ENCODE measurements at regions not wholly inside any gene's neighbourhood (a gene's known extent, or its start where the extent isn't known, plus 50 kb on each side); places are given as distances from the start of the nearest gene placed in this dataset.
"Not testable (repeated sequence)": the region's sequence is repeated elsewhere in the genome, so short reads cannot be mapped to it uniquely, and the experiment has no call there.

DNA sequence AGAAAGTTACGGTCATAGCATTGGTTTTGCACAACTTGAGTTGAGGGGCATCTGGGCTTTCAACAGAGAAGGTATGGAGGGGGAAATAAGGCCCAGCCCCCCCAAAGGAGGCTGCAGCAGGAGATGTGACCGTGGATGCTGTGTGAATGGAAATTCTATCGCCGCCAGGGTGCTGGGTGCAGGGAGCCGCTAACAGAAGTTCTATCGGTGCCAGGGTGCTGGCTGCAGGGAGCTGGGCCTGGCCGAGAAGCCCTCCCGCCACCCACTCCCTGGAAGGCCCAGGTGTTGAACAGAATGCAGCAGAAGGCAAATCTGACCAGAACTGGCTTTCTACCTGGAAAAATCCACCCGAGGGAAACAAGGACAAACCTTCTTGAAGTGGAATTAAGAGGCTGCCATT lies 115.0 kb downstream of the SHANK2 start:
- Mint-ChIP-seq H3K27ac (no peak overlapping the region), H3K9me3 (no peaks in the 10 kb centered on the region), H3K27me3 (no peaks in the 10 kb centered on the region), H3K36me3 (ENCODE audit: low read depth) (no peaks in the 10 kb centered on the region), H3K4me3 (no peak overlapping the region), H3K4me1 (no peaks in the 10 kb centered on the region)
- no peak for DNase-seq
- intact Hi-C loops (cut with micrococcal nuclease) = no loop called here

DNA sequence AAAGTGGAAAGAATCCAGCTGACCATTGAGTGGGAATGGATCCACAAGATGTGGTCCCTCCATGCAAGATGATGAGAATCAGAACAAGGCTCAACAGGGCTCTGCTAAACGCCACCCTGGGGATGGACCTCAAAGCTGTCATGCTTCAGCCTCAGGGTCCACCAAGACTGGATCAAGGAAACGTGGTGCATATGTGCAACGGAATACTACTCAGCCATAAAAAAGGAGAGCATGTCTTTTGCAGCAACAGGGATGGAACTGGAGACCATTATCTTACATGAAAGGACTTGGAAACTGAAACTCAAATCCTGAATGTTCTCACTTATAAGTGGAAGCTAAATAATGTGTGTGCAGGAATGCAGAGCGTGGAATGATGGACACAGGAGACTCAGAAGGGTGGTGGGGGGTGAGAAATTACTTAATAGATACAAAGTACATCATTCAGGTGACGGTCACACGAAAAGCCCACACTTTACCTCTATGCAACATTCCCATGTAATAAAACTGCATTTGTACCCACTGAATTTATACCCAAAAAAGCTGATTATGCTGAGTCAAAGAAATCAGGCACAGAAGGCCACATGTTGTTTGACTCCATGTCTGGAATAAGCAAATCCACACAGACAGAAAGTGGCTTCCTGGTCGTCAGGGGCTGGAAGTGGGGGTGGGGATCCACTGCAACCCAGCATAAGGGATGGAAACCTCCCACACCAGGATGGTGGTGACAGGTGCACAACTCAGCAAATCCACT lies 116.1 kb downstream of the SHANK2 start:
- no peak overlapping the region for H3K4me3 Mint-ChIP-seq

DNA sequence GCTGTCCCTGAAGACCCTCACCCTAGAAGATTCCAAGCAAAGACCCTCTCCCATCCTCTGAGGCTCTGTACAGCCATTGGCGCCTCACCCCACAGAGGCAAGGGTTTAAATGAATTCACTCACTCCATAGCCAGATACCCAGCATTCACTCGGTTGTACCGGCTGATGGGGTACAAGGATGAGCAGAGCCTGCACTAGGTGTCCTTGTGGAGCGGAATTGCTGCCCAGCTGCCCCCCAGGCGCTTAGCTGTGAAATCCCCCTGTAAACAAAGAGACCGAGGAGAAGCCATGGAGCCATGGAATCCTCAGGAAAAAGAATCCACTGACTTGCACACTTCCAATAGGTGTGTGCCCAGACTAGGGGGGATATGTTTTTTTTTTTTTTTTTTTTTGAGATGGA lies 117.3 kb downstream of the SHANK2 start:
- H3K27ac Mint-ChIP-seq = no peak overlapping the region
- no peaks in the 10 kb centered on the region for H3K27me3 Mint-ChIP-seq
- H3K4me1 Mint-ChIP-seq = no peaks in the 10 kb centered on the region
- no peaks in the 10 kb centered on the region for H3K9me3 Mint-ChIP-seq
- DNase-seq = no peak
- intact Hi-C loops (cut with micrococcal nuclease) = no loop called here
- H3K36me3 Mint-ChIP-seq (ENCODE audit: low read depth) = no peaks in the 10 kb centered on the region
- no peak overlapping the region for H3K4me3 Mint-ChIP-seq

More for the DNA sequence above, 116.1 kb downstream of the SHANK2 start:
- H3K4me1 Mint-ChIP-seq = no peaks in the 10 kb centered on the region
- intact Hi-C loops (cut with micrococcal nuclease) = no loop called here
- no peak overlapping the region for H3K27ac Mint-ChIP-seq
- no peaks in the 10 kb centered on the region for H3K27me3 Mint-ChIP-seq
- H3K9me3 Mint-ChIP-seq = no peaks in the 10 kb centered on the region
- H3K36me3 Mint-ChIP-seq (ENCODE audit: low read depth) = no peaks in the 10 kb centered on the region
- no peak for DNase-seq

DNA sequence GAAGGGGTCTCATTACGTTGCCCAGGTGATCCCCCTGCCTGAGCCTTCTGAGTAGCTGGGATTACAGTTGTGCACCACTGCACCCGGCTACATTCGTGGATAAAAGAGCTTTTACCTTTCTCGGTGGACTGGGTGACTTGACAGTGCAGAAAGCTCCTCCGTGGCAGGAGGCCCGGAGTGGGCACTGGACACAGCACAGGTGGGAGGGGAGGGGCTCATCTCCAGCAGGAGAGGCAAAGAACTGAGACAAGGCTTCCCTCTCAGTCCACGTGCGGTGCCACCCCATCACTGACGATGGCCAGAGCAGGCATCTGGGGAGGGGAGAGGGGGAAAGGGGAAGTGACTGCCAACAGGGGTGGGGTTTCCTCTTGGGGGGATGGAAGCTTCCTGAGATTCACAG lies 118.4 kb downstream of the SHANK2 start:
- H3K27me3 Mint-ChIP-seq = no peaks in the 10 kb centered on the region
- intact Hi-C loops (cut with micrococcal nuclease) = no loop called here

DNA sequence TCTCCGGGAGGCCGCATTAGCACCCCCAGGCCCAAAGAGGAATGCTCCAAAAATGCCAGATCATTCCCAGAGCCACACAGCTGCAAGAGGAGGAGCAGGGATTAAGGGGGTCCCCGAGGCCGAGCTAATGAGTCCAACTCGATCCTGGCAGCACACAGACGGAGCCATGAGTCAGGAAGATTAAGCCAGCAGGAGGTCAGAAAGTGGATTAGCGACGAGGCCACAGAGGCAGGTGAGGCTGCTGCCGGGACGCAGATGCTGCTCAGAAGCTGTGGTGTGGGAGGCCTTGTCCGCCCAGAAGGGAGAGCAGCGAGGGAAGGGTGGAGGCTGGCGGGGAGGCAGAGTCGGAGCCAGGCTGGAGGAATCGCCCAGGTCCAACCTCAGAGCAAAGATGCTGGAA lies 120.5 kb downstream of the SHANK2 start:
- DNase-seq = no peak
- Mint-ChIP-seq H3K9me3 (no peaks in the 10 kb centered on the region), H3K36me3 (ENCODE audit: low read depth) (no peaks in the 10 kb centered on the region), H3K27me3 (no peaks in the 10 kb centered on the region), H3K27ac (no peak overlapping the region), H3K4me1 (no peaks in the 10 kb centered on the region), H3K4me3 (no peak overlapping the region)
- intact Hi-C loops (cut with micrococcal nuclease) = no loop called here

More for the DNA sequence above, 118.4 kb downstream of the SHANK2 start:
- H3K27ac Mint-ChIP-seq = no peak overlapping the region
- DNase-seq = no peak
- H3K4me3 Mint-ChIP-seq = no peak overlapping the region
- H3K36me3 Mint-ChIP-seq (ENCODE audit: low read depth) = no peaks in the 10 kb centered on the region
- H3K9me3 Mint-ChIP-seq = no peaks in the 10 kb centered on the region
- no peaks in the 10 kb centered on the region for H3K4me1 Mint-ChIP-seq

DNA sequence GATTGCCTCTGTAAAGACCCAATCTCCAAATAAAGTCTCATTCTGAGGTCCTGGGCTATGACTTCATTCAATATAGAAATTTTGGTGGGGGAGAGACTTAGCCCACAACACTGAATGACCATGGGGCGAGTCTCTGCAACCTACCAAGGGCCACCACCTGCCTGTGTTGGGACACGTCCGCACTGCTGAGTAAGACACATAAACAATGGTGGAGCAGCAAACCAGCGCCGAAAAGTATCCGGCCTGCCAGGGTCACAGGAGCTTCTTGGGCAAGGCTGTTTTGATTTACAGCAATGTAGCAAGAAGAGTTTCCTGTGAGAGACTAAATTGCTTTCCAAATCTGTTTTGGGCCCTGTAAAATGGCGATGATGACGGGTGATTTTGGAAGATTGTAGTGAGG lies 122.3 kb downstream of the SHANK2 start:
- Mint-ChIP-seq H3K4me1 (no peaks in the 10 kb centered on the region), H3K4me3 (no peak overlapping the region), H3K36me3 (ENCODE audit: low read depth) (no peaks in the 10 kb centered on the region), H3K27ac (no peak overlapping the region), H3K27me3 (no peaks in the 10 kb centered on the region), H3K9me3 (no peaks in the 10 kb centered on the region)
- DNase-seq = no peak
- intact Hi-C loops (cut with micrococcal nuclease) = no loop called here

DNA sequence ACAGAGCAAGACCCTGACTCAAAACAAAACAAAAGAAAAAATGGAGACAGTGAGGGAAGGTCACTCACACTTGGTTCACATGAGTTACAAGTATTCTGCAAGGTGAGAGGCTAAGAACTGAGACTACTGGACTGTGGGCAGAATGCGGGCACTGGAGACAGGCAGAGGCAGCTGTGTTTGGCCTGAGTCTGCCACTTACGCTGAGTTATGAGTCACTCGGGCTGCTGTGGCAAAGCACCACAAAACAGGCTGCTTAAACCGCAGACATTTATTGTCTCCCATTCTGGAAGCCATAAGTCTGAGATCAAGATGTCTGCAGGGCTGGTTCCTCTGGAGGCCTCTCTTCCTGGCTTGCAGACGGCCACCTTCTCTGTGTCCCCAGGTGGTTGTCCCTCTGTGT lies 122.8 kb downstream of the SHANK2 start:
- no peaks in the 10 kb centered on the region for H3K27me3 Mint-ChIP-seq
- H3K36me3 Mint-ChIP-seq (ENCODE audit: low read depth) = no peaks in the 10 kb centered on the region
- no peak for DNase-seq
- no peaks in the 10 kb centered on the region for H3K9me3 Mint-ChIP-seq
- no peak overlapping the region for H3K4me3 Mint-ChIP-seq
- no peak overlapping the region for H3K27ac Mint-ChIP-seq
- intact Hi-C loops (cut with micrococcal nuclease) = no loop called here
- no peaks in the 10 kb centered on the region for H3K4me1 Mint-ChIP-seq

DNA sequence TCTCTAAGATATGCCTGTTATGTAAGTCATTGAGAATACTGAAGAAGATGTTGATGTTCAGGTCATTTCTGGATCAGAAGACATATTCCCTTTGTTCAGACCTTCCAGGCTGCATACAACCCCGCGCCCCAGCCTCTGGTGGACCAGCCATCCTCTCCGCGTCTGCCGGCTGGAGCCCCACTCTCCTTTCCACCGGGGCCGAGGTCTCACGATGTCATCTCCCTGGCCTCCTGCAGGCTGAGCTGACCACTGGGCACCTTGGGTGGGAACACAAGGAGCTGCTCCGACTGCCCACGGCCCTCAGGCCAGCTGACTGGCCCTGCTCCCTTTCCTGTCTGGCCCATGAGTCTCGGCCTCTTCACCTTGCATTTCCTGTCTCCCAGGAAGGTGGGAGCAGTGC lies 124.6 kb downstream of the SHANK2 start:
- H3K4me1 Mint-ChIP-seq = no peaks in the 10 kb centered on the region
- intact Hi-C loops (cut with micrococcal nuclease) = no loop called here
- no peaks in the 10 kb centered on the region for H3K27me3 Mint-ChIP-seq
- no peak overlapping the region for H3K27ac Mint-ChIP-seq
- H3K9me3 Mint-ChIP-seq = peaks cover 10% of the 10 kb centered on the region
- H3K4me3 Mint-ChIP-seq = no peak overlapping the region
- no peaks in the 10 kb centered on the region for H3K36me3 Mint-ChIP-seq (ENCODE audit: low read depth)
- DNase-seq = no peak

DNA sequence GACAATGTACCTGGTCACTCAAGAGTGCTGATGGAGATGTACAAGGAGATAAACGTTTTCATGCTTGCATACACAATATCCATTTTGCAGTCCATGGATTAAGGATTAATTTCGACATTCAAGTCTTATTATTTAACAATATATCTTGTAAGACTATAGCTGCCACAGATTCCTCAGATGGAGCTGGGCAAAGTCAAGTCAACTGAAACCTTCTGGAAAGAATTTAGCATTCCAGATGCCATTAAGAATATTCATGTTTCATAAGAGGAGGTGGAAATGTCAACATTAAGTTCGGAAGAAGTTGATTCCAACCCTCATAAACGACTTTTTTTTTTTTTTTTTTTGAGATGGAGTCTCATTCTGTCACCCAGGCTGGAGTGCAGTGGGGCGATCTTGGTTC lies 126.0 kb downstream of the SHANK2 start:
- H3K9me3 Mint-ChIP-seq; H3K27ac Mint-ChIP-seq; H3K27me3 Mint-ChIP-seq; intact Hi-C loops (cut with micrococcal nuclease); H3K36me3 Mint-ChIP-seq (ENCODE audit: low read depth); H3K4me1 Mint-ChIP-seq; H3K4me3 Mint-ChIP-seq; DNase-seq: not testable (repeated sequence)

DNA sequence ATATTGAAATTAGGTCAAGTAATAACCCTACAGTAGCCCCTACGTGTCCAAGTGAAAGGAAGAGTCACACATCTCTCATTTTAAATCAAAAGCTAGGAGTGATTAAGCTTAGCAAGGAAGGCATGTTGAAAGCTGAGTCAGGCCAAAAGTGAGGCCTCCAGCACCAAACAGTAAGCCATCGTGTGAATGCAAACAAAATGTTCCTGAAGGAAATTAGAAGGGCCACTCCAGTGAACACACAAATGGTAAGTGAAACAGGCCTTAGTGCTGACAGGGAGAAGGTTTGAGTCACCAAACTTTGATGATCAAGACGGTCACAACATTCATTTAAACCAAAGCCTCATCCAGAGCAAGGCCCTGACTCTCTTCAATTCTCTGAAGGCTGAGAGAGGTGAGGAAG lies 127.2 kb downstream of the SHANK2 start:
- intact Hi-C loops (cut with micrococcal nuclease) = no loop called here
- DNase-seq = no peak
- H3K36me3 Mint-ChIP-seq (ENCODE audit: low read depth) = no peaks in the 10 kb centered on the region
- no peak overlapping the region for H3K27ac Mint-ChIP-seq
- H3K9me3 Mint-ChIP-seq = peaks cover 10% of the 10 kb centered on the region
- H3K27me3 Mint-ChIP-seq = no peaks in the 10 kb centered on the region
- no peaks in the 10 kb centered on the region for H3K4me1 Mint-ChIP-seq
- no peak overlapping the region for H3K4me3 Mint-ChIP-seq

DNA sequence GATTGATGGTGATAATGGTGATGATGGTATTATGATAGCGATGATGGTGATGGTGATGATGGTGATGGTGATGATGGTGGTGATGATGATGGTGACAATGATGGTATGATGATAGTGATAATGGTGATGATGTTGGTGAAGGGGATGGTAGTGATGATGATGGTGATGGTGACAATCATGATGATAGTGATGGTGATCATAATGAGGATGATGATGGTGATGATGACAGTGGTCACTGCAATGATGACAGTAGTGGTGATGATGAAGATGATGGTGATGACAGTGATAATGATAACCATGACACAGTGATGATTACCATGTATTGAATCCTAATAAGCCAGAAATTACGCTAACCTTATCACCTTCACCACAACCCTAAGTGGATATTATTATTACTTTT lies 128.2 kb downstream of the SHANK2 start:
- no peaks in the 10 kb centered on the region for H3K4me1 Mint-ChIP-seq
- H3K27ac Mint-ChIP-seq = no peak overlapping the region
- DNase-seq = no peak
- intact Hi-C loops (cut with micrococcal nuclease) = no loop called here
- no peaks in the 10 kb centered on the region for H3K36me3 Mint-ChIP-seq (ENCODE audit: low read depth)
- no peak overlapping the region for H3K4me3 Mint-ChIP-seq
- no peaks in the 10 kb centered on the region for H3K27me3 Mint-ChIP-seq
- H3K9me3 Mint-ChIP-seq = peaks cover 10% of the 10 kb centered on the region

DNA sequence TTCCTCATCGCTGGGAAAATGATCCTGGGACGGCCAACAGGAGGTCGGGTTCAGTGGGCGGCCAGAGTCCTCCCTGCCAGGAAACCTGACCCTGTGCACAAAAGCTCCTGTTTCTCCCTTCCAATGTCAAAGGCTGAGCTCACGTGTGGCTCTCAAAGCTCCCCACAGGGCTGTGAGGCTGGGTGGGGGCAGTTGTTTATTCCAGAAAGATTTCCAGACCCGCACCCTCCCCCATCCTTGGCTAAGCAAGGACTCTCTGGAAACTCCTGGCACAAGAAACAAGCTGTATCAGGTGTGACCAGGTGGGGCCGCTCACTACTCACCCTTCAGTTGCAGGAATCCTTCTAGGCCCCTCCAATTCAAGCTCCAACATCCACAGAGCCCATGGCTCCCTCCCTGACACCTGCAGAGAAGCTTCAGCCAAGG lies 131.9 kb downstream of the SHANK2 start:
- no peak overlapping the region for H3K27ac Mint-ChIP-seq
- DNase-seq = no peak
- intact Hi-C loops (cut with micrococcal nuclease) = no loop called here
- no peaks in the 10 kb centered on the region for H3K27me3 Mint-ChIP-seq
- H3K36me3 Mint-ChIP-seq (ENCODE audit: low read depth) = no peaks in the 10 kb centered on the region
- H3K9me3 Mint-ChIP-seq = peaks cover 10% of the 10 kb centered on the region
- H3K4me3 Mint-ChIP-seq = no peak overlapping the region
- no peaks in the 10 kb centered on the region for H3K4me1 Mint-ChIP-seq

DNA sequence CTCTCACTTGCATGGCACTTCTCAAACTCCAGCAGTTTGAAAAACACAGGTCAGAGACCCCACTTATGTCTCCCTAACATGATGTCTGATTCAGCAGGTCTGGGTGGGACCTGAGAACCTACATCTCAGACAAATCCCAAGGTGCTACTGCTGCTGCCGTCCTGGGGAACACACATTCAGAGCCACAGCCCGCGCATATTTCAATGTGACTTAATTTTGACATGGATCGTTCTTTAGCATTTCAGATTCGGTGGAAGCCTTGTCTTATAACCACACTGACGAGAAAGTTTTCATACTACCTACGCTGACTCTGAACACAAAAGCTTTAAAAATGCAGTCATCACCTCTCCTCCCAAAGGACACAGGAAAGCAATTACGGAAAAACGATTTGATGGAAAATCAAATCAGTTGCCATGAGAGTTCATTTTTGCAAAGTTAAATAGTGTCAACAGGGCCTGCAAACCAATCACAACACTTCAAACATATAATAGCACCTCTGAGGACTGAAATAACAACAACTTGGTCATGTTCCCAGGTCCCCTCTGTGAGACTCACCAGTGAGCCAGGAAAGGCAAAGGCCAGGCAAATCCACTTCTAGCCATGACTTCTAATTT lies 132.6 kb downstream of the SHANK2 start:
- no peaks in the 10 kb centered on the region for H3K4me1 Mint-ChIP-seq
- H3K27ac Mint-ChIP-seq = no peak overlapping the region
- peaks cover 10% of the 10 kb centered on the region for H3K9me3 Mint-ChIP-seq
- DNase-seq = no peak
- no peaks in the 10 kb centered on the region for H3K27me3 Mint-ChIP-seq
- intact Hi-C loops (cut with micrococcal nuclease) = no loop called here
- H3K4me3 Mint-ChIP-seq = no peak overlapping the region
- H3K36me3 Mint-ChIP-seq (ENCODE audit: low read depth) = no peaks in the 10 kb centered on the region

DNA sequence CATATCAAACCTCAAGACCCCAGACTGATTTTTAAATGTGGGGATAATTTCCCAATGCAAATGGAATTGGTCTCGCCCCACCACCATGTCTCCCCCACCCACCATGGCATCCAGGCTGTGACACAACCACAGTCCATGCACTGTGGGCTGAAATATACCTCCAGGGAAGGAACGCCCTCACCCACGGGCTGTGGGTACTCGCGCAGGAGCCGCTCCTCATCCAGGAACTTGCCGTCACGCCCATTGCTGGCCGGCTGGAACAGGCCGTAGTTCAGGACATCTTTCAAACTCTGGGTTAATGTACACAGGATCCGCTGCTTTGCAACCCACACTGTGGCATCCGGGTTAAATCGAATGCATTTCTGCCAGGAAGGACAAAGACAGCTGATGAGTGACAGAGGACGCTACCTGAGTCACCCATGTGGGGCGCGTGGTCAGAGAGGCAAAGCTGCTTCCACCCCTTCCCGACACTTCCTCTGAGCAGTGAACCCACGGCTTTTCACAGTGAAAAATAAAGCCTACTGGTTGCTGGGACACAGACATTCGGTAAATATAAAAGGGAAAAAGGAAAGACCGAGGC lies 133.6 kb downstream of the SHANK2 start:
- Mint-ChIP-seq H3K36me3 (ENCODE audit: low read depth) (no peaks in the 10 kb centered on the region), H3K27ac (no peak overlapping the region), H3K27me3 (no peaks in the 10 kb centered on the region), H3K9me3 (peaks cover 5% of the 10 kb centered on the region), H3K4me3 (no peak overlapping the region), H3K4me1 (peaks cover 2% of the 10 kb centered on the region)
- intact Hi-C loops (cut with micrococcal nuclease) = no loop called here
- no peak for DNase-seq

Data from activated CD4-positive, alpha-beta T cell treated with anti-CD3 and anti-CD28 coated beads, Interleukin-2, amount 10 ng/mL, durations not matched to agents 24 days and 14 days (primary cell).